ENCODE measurements at regions not wholly inside any gene's neighbourhood (a gene's known extent, or its start where the extent isn't known, plus 50 kb on each side); places are given as distances from the start of the nearest gene placed in this dataset.

GRCh38 chr5:154117050-154117449 lies 73.5 kb upstream of the GALNT10 start:
- CTCF ChIA-PET (ENCODE audit: low intra/inter-chr PET ratio) = interaction anchor here (0.7 kb wide), 1 partner anchor 350 kb away, joined by 3 read pairs; no protein-coding TSS in a partner anchor
- H3K4me3 ChIP-seq = no peak overlapping the region
- no peak for DNase-seq (ENCODE audit: extremely low read depth in 1 of 4, low spot score in 3 of 4)
- H3K9ac ChIP-seq (ENCODE audit: insufficient read depth in 1 of 2, low read depth in 2 of 2, low read length in 2 of 2) = no peak overlapping the region
- H3K4me1 ChIP-seq (replicated peaks in 1 of 2; ENCODE audit: control insufficient read depth in 2 of 2, insufficient read depth in 2 of 2, low read length in 2 of 2) = no peaks in the 10 kb centered on the region
- no peak for TF ChIP-seq RBM39 (optimal IDR thresholded peaks at IDR 0.05; ENCODE audit: low read depth, low read length)
- no peak for TF ChIP-seq NR0B1 (IDR thresholded peaks at IDR 0.05; ENCODE audit: partially characterized antibody)
- TF ChIP-seq NR4A1 (CRISPR knock-in tag; IDR thresholded peaks at IDR 0.05) = no peak
- TF ChIP-seq NR4A1 (tag; IDR thresholded peaks at IDR 0.05) = no peak
- no peak for TF ChIP-seq ZFP36 (IDR thresholded peaks at IDR 0.05; ENCODE audit: low read depth, low read length, partially characterized antibody)
- no peak for TF ChIP-seq CREB3 (tag; conservative IDR thresholded peaks at IDR 0.05; ENCODE audit: low read depth)
- no peak for TF ChIP-seq ZFP91 (CRISPR knock-in tag; IDR thresholded peaks at IDR 0.05)
- TF ChIP-seq ZNF384 (IDR thresholded peaks at IDR 0.05; ENCODE audit: low read depth, low read length) = no peak
- TF ChIP-seq TBL1XR1 (IDR thresholded peaks at IDR 0.05; ENCODE audit: low read length in 2 of 2) = no peak
- no peak for TF ChIP-seq ARID2 (IDR thresholded peaks at IDR 0.05)
- no peaks in the 10 kb centered on the region for H3K9me3 ChIP-seq (replicated peaks; ENCODE audit: control insufficient read depth, insufficient read depth, low read depth, low read length)
- no TSS peak for BruUV-seq (replicated peaks)
- H3K27ac ChIP-seq (ENCODE audit: extremely low read depth, low read depth, low read length) = no peak overlapping the region
- no peak overlapping the region for H2AFZ ChIP-seq (ENCODE audit: low read depth, low read length)
- in situ Hi-C loops (cut with MboI) = no loop called here
- no peaks in the 10 kb centered on the region for H3K36me3 ChIP-seq (ENCODE audit: control insufficient read depth, insufficient read depth, low read length)
- no peaks in the 10 kb centered on the region for H3K9me1 ChIP-seq (ENCODE audit: control insufficient read depth, insufficient read depth, low read length)
- H3K4me2 ChIP-seq (ENCODE audit: insufficient read depth, low read length) = no peak overlapping the region
- FAIRE-seq = no peak
- POLR2A ChIA-PET = interaction anchor here (1.3 kb wide), 1 partner anchor 8 kb away, joined by 5 read pairs; no protein-coding TSS in a partner anchor
- intact Hi-C loops (cut with micrococcal nuclease) = no loop called here
- peaks cover 2 to 27% of the 10 kb centered on the region in 2 experiments; a peak in 3 of 5 replicates for H3K27me3 ChIP-seq (ENCODE audit: control insufficient read depth in 2 of 2, insufficient read depth in 2 of 2, low read length in 2 of 2)
- H3K79me2 ChIP-seq (ENCODE audit: control insufficient read depth, insufficient read depth, low read length) = no peaks in the 10 kb centered on the region
- no peak for ATAC-seq
- 0% methylated on average over 6 of the region's 6 CpGs for WGBS (ENCODE audit: insufficient coverage, low coverage, missing lambda C conversion rate)
- no peaks in the 10 kb centered on the region for H4K20me1 ChIP-seq (replicated peaks; ENCODE audit: control insufficient read depth, insufficient read depth, low read length)
